ENCODE measurements at regions not wholly inside any gene's neighbourhood (a gene's known extent, or its start where the extent isn't known, plus 50 kb on each side); places are given as distances from the start of the nearest gene placed in this dataset.
A peak's percentile ranks its signal among the peaks of the same experiment; 100 is the strongest.

GRCh38 chr1:13964768-13965167 is 264.8 kb downstream of the PRDM2 start:
- FAIRE-seq, result no peak
- H3K9me3 ChIP-seq, result no peaks in the 10 kb centered on the region
- ChIA-PET POLR2A (no interaction called here), CTCF (interaction anchor here (0.6 to 1.5 kb wide), 5 partner anchors 10 to 1083 kb away, joined by 3 read pairs; no protein-coding TSS in a partner anchor)
- ATAC-seq, result no peak
- WGBS (ENCODE audit: missing lambda C conversion rate), result 2% methylated on average over 4 of the region's 4 CpGs
- TF ChIP-seq MYC (IDR thresholded peaks at IDR 0.05; ENCODE audit: borderline replicate concordance, low read length) (no peak), USF2 (IDR thresholded peaks at IDR 0.05) (no peak), HOXB5 (CRISPR knock-in tag; IDR thresholded peaks at IDR 0.05) (no peak), NPAS2 (CRISPR knock-in tag; IDR thresholded peaks at IDR 0.05; ENCODE audit: borderline replicate concordance) (no peak), MAX (IDR thresholded peaks at IDR 0.05) (no peak), NFE2L2 (conservative IDR thresholded peaks at IDR 0.05; ENCODE audit: low read length) (no peak), EP300 (IDR thresholded peaks at IDR 0.05) (no peak), SMC3 (IDR thresholded peaks at IDR 0.05) (no peak), RAD21 (conservative IDR thresholded peaks at IDR 0.05 in 1 of 2, IDR thresholded peaks at IDR 0.05 in 1 of 2) (no peak), RFX5 (IDR thresholded peaks at IDR 0.05) (no peak), EHMT2 (IDR thresholded peaks at IDR 0.05; ENCODE audit: low read depth) (no peak), E2F6 (IDR thresholded peaks at IDR 0.05; ENCODE audit: borderline replicate concordance, low read depth) (no peak), FOSL2 (IDR thresholded peaks at IDR 0.05) (no peak), FOSL2 (CRISPR knock-in tag; IDR thresholded peaks at IDR 0.05) (no peak), KDM5A (IDR thresholded peaks at IDR 0.05) (no peak), RNF2 (IDR thresholded peaks at IDR 0.05; ENCODE audit: borderline replicate concordance, low read depth) (no peak), PHF8 (IDR thresholded peaks at IDR 0.05; ENCODE audit: borderline replicate concordance, low read depth) (no peak), HOXB13 (CRISPR knock-in tag; IDR thresholded peaks at IDR 0.05; ENCODE audit: low read depth) (no peak), FOXS1 (CRISPR knock-in tag; IDR thresholded peaks at IDR 0.05) (no peak), PBX3 (IDR thresholded peaks at IDR 0.05) (no peak), ZNF302 (CRISPR knock-in tag; IDR thresholded peaks at IDR 0.05) (no peak)
- no peak overlapping the region for H3K4me2 ChIP-seq
- H3K4me3 ChIP-seq, result no peak overlapping the region
- H3K27ac ChIP-seq, result no peak overlapping the region
- DNase-seq (ENCODE audit: low read depth in 1 of 2, low spot score in 1 of 2), result no peak
- H3K4me1 ChIP-seq, result no peaks in the 10 kb centered on the region

- TF ChIP-seq JUNB (IDR thresholded peaks at IDR 0.05) (no peak), EHMT2 (IDR thresholded peaks at IDR 0.05; ENCODE audit: low read depth) (no peak), HOXB13 (CRISPR knock-in tag; IDR thresholded peaks at IDR 0.05; ENCODE audit: low read depth) (no peak), SMC3 (IDR thresholded peaks at IDR 0.05) (peak; percentile 26; the same call in 1 of the 3 replicates), HDAC2 (IDR thresholded peaks at IDR 0.05) (no peak), RFX5 (IDR thresholded peaks at IDR 0.05) (no peak), MAX (IDR thresholded peaks at IDR 0.05) (no peak), EP300 (IDR thresholded peaks at IDR 0.05) (no peak), PBX3 (IDR thresholded peaks at IDR 0.05) (no peak), RAD21 (conservative IDR thresholded peaks at IDR 0.05 in 1 of 2, IDR thresholded peaks at IDR 0.05 in 1 of 2) (peak; percentile 43 to 56; a peak in 4 of 5 replicates), TP53 (CRISPR knock-in tag; IDR thresholded peaks at IDR 0.05) (no peak), GATA3 (IDR thresholded peaks at IDR 0.05; ENCODE audit: borderline replicate concordance) (no peak)
- ATAC-seq (peak; percentile 74 to 80; a peak in 5 of 6 replicates), FAIRE-seq (no peak), DNase-seq (ENCODE audit: low read depth in 1 of 2, low spot score in 1 of 2) (peak; percentile 26 to 35)
- POLR2A ChIA-PET, result no interaction called here
- Histone ChIP-seq H3K4me3 (no peak overlapping the region), H3K27ac (no peak overlapping the region), H3K9me3 (no peaks in the 10 kb centered on the region), H3K4me2 (no peak overlapping the region), H3K4me1 (no peaks in the 10 kb centered on the region)
- 0% methylated on average over 7 of the region's 8 CpGs for WGBS (ENCODE audit: missing lambda C conversion rate)
- CTCF ChIA-PET, result interaction anchor here (0.7 to 1.3 kb wide), 11 partner anchors 11 to 1081 kb away, joined by 3 to 5 read pairs (median 3); no protein-coding TSS in a partner anchor
These were observed 265.9 kb downstream of the PRDM2 start for GRCh38 chr1:13965770-13966398.
